Upper lobe of left lung (tissue), 4 donors: ENCODE measurements at regions not wholly inside any gene's neighbourhood (a gene's known extent, or its start where the extent isn't known, plus 50 kb on each side); places are given as distances from the start of the nearest gene placed in this dataset.

Experiments used
- CTCF ChIP-seq, 6 experiments: fragments of 450-650 bp in 4 of 6; fragments of 200-600 bp in 2 of 6; sonication (generic) in 2 of 6; IDR thresholded peaks; one replicate each; pipeline ENCODE4 v1.5.1; 2016 to 2019; ENCODE audit warnings: antibody characterized with exemption in 6 of 6
- POLR2A ChIP-seq, 4 donors: fragments of 450-650 bp; IDR thresholded peaks; one replicate each; pipeline ENCODE4 v1.5.1; 2016 to 2017; ENCODE audit warnings: antibody characterized with exemption in 4 of 4, mild to moderate bottlenecking in 2 of 4

GRCh38 chr4:123158576-123158975 is 236.2 kb upstream of the NUDT6 start:
- TF ChIP-seq CTCF (IDR thresholded peaks at IDR 0.05) = no peak
- TF ChIP-seq POLR2A (IDR thresholded peaks at IDR 0.05) = no peak
